ENCODE measurements at regions not wholly inside any gene's neighbourhood (a gene's known extent, or its start where the extent isn't known, plus 50 kb on each side); places are given as distances from the start of the nearest gene placed in this dataset.

GRCh38 chr4:143099693-143100092 lies 85.0 kb upstream of the USP38 start:
- TF ChIP-seq, protein P1, sequence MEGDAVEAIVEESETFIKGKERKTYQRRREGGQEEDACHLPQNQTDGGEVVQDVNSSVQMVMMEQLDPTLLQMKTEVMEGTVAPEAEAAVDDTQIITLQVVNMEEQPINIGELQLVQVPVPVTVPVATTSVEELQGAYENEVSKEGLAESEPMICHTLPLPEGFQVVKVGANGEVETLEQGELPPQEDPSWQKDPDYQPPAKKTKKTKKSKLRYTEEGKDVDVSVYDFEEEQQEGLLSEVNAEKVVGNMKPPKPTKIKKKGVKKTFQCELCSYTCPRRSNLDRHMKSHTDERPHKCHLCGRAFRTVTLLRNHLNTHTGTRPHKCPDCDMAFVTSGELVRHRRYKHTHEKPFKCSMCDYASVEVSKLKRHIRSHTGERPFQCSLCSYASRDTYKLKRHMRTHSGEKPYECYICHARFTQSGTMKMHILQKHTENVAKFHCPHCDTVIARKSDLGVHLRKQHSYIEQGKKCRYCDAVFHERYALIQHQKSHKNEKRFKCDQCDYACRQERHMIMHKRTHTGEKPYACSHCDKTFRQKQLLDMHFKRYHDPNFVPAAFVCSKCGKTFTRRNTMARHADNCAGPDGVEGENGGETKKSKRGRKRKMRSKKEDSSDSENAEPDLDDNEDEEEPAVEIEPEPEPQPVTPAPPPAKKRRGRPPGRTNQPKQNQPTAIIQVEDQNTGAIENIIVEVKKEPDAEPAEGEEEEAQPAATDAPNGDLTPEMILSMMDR (IDR thresholded peaks at IDR 0.05): no peak
- no peak for TF ChIP-seq EP300 (IDR thresholded peaks at IDR 0.05)

Measured in stomach (tissue), 4 donors.